CD14-positive monocyte (primary cell): ENCODE measurements at regions not wholly inside any gene's neighbourhood (a gene's known extent, or its start where the extent isn't known, plus 50 kb on each side); places are given as distances from the start of the nearest gene placed in this dataset.

Experiments used
- DNase-seq, 3 donors: peaks; one replicate each; pipeline ENCODE4 v3.0.0-alpha.2; 2011 to 2022
- H2AFZ ChIP-seq: 2 replicates; pipeline ENCODE4 v1.6.0; 2012; ENCODE audit warnings: mild to moderate bottlenecking, low read depth, low read length, inconsistent platforms; ENCODE audit not compliant: insufficient read depth, poor library complexity, severe bottlenecking
- H3K27ac ChIP-seq, 2 donors: 1 replicate in 1 of 2; 2 replicates in 1 of 2; pipeline ENCODE4 v1.5.1; 2012 to 2013; ENCODE audit warnings: low read length in 2 of 2, control low read depth in 1 of 2, inconsistent platforms in 1 of 2, low read depth in 1 of 2, mild to moderate bottlenecking in 1 of 2
- H3K27me3 ChIP-seq, 2 donors: one replicate each; pipeline versions ENCODE4 v1.6.0 to v1.6.1; 2011 to 2013; ENCODE audit warnings: low read length in 2 of 2; ENCODE audit not compliant: control insufficient read depth in 2 of 2, insufficient read depth in 2 of 2
- H3K36me3 ChIP-seq, 2 donors: replicated peaks in 1 of 2; 1 replicate in 1 of 2; 2 replicates in 1 of 2; pipeline versions ENCODE4 v1.5.1 to v1.6.1; 2012 to 2013; ENCODE audit warnings: low read length in 2 of 2, control low read depth in 1 of 2, inconsistent platforms in 1 of 2, mild to moderate bottlenecking in 1 of 2; ENCODE audit not compliant: insufficient read depth in 2 of 2, control insufficient read depth in 1 of 2
- H3K4me1 ChIP-seq, 2 donors: 1 replicate in 1 of 2; 2 replicates in 1 of 2; pipeline versions ENCODE4 v1.5.1 to v1.6.1; 2012 to 2013; ENCODE audit warnings: low read length in 2 of 2, control low read depth in 1 of 2, inconsistent platforms in 1 of 2, mild to moderate bottlenecking in 1 of 2, moderate library complexity in 1 of 2; ENCODE audit not compliant: insufficient read depth in 2 of 2, control insufficient read depth in 1 of 2
- H3K4me2 ChIP-seq: replicated peaks from 2 replicates; pipeline ENCODE3; 2012; ENCODE audit warnings: low read length, moderate library complexity, mild to moderate bottlenecking; ENCODE audit not compliant: poor library complexity, severe bottlenecking; ENCODE audit errors: extremely low read depth
- H3K4me3 ChIP-seq, 3 experiments: fragments of 200-600 bp in 1 of 3; sonication (generic) in 1 of 3; replicated peaks in 1 of 3; 1 replicate in 2 of 3; 2 replicates in 1 of 3; pipeline ENCODE4 v1.5.1; 2011 to 2013; ENCODE audit warnings: low read length in 3 of 3, mild to moderate bottlenecking in 3 of 3, control low read depth in 2 of 3, low read depth in 2 of 3, inconsistent platforms in 1 of 3, moderate library complexity in 1 of 3
- H3K79me2 ChIP-seq: 2 replicates; pipeline ENCODE4 v1.6.0; 2012; ENCODE audit warnings: mild to moderate bottlenecking, control low read depth, inconsistent platforms, low read length, moderate library complexity; ENCODE audit not compliant: insufficient read depth
- H3K9ac ChIP-seq: 2 replicates; pipeline ENCODE4 v1.6.0; 2017; ENCODE audit warnings: low read length, mild to moderate bottlenecking; ENCODE audit not compliant: insufficient read depth, poor library complexity, severe bottlenecking
- H3K9me3 ChIP-seq, 2 donors: replicated peaks in 1 of 2; 1 replicate in 1 of 2; 2 replicates in 1 of 2; pipeline versions ENCODE4 v1.5.1 to v1.6.1; 2012 to 2013; ENCODE audit warnings: low read length in 2 of 2, control low read depth in 1 of 2; ENCODE audit not compliant: control insufficient read depth in 1 of 2, insufficient read depth in 1 of 2
- H4K20me1 ChIP-seq: 2 replicates; pipeline ENCODE4 v1.6.0; 2012; ENCODE audit warnings: mild to moderate bottlenecking, low read length, control low read depth, moderate library complexity; ENCODE audit not compliant: insufficient read depth
- H3K27ac Mint-ChIP-seq, 7 donors: one replicate each; pipeline ENCODE4 v1.8.0; 2020; ENCODE audit warnings: mild to moderate bottlenecking in 7 of 7, mixed read lengths in 7 of 7, moderate library complexity in 6 of 7, inconsistent platforms in 2 of 7
- H3K27me3 Mint-ChIP-seq, 3 donors: one replicate each; pipeline ENCODE4 v1.8.0; 2021 to 2022; ENCODE audit warnings: low read depth in 3 of 3, mild to moderate bottlenecking in 3 of 3, mixed read lengths in 3 of 3, moderate library complexity in 3 of 3, inconsistent platforms in 1 of 3
- H3K36me3 Mint-ChIP-seq, 2 donors: one replicate each; pipeline ENCODE4 v1.8.0; 2020; ENCODE audit warnings: mixed read lengths in 2 of 2, inconsistent platforms in 1 of 2, mild to moderate bottlenecking in 1 of 2
- H3K4me1 Mint-ChIP-seq: one replicate; pipeline ENCODE4 v1.8.0; 2020; ENCODE audit warnings: mild to moderate bottlenecking, mixed read lengths
- H3K4me3 Mint-ChIP-seq, 2 donors: one replicate each; pipeline ENCODE4 v1.8.0; 2020; ENCODE audit warnings: mild to moderate bottlenecking in 2 of 2, mixed read lengths in 2 of 2, moderate library complexity in 1 of 2
- H3K9me3 Mint-ChIP-seq, 7 donors: one replicate each; pipeline ENCODE4 v1.8.0; 2020 to 2022; ENCODE audit warnings: mixed read lengths in 7 of 7, mild to moderate bottlenecking in 6 of 7, moderate library complexity in 6 of 7, inconsistent platforms in 2 of 7
- WGBS: methylation state at CpG from one replicate; pipeline ENCODE4 v1.1.5; 2013; ENCODE audit warnings: missing lambda C conversion rate; ENCODE audit not compliant: insufficient coverage; 5-methylcytosine and 5-hydroxymethylcytosine counted together
- intact Hi-C, 2 donors: fragments of 100-400 bp; cut with micrococcal nuclease; formaldehyde crosslinking; loops; one replicate each; pipeline versions ENCODE4 v1.15.0 to v1.15.1; 2023
- TF ChIP-seq, protein P1 (sequence below): fragments of 200-600 bp; IDR thresholded peaks from one replicate; pipeline ENCODE4 v1.8.0; 2022; ENCODE audit warnings: antibody characterized with exemption, mild to moderate bottlenecking

DNA sequence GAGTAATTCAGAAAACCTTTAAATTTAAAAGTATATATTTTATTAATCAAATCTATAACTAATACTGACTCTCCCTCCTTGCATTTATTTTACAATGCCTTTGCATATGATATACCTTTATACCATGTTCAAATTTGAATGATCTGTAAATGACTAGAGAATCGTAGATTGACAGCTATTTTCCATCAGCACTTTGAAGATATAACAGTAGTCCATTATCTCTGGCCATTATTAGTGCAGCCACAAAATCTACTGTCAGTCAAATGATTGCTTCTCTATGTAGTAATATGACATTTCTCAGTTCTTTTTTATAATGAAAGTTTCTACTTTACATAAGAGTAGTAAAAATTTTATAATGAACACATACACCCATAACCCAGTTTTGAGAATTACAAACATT, 1054.8 kb upstream of the B3GALT2 start:
- Histone ChIP-seq H3K9me3 (peaks cover 0 to 3% of the 10 kb centered on the region in 2 donors), H3K27ac (no peak overlapping the region), H3K4me2 (no peak overlapping the region), H3K9ac (no peak overlapping the region), H3K79me2 (no peaks in the 10 kb centered on the region), H3K27me3 (no peaks in the 10 kb centered on the region), H4K20me1 (no peaks in the 10 kb centered on the region), H3K4me3 (no peak overlapping the region), H3K4me1 (no peaks in the 10 kb centered on the region), H2AFZ (no peak overlapping the region), H3K36me3 (no peaks in the 10 kb centered on the region)
- no peaks in the 10 kb centered on the region for H3K4me1 Mint-ChIP-seq
- no peak overlapping the region for H3K27ac Mint-ChIP-seq
- H3K4me3 Mint-ChIP-seq, result no peak overlapping the region
- no peaks in the 10 kb centered on the region for H3K36me3 Mint-ChIP-seq
- TF ChIP-seq, protein P1, sequence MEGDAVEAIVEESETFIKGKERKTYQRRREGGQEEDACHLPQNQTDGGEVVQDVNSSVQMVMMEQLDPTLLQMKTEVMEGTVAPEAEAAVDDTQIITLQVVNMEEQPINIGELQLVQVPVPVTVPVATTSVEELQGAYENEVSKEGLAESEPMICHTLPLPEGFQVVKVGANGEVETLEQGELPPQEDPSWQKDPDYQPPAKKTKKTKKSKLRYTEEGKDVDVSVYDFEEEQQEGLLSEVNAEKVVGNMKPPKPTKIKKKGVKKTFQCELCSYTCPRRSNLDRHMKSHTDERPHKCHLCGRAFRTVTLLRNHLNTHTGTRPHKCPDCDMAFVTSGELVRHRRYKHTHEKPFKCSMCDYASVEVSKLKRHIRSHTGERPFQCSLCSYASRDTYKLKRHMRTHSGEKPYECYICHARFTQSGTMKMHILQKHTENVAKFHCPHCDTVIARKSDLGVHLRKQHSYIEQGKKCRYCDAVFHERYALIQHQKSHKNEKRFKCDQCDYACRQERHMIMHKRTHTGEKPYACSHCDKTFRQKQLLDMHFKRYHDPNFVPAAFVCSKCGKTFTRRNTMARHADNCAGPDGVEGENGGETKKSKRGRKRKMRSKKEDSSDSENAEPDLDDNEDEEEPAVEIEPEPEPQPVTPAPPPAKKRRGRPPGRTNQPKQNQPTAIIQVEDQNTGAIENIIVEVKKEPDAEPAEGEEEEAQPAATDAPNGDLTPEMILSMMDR, result no peak
- H3K9me3 Mint-ChIP-seq, result peaks cover 0 to 3% (median 0%) of the 10 kb centered on the region in 7 donors
- WGBS, result no CpG with 5 or more reads among the region's 1 CpG
- no peak for DNase-seq
- no peaks in the 10 kb centered on the region for H3K27me3 Mint-ChIP-seq
- intact Hi-C loops, result no loop called here

- no peaks in the 10 kb centered on the region for H3K79me2 ChIP-seq
- TF ChIP-seq, protein P1, result no peak
- no peaks in the 10 kb centered on the region for H3K4me1 ChIP-seq
- no peak for DNase-seq
- H3K27me3 Mint-ChIP-seq, result no peaks in the 10 kb centered on the region
- no peak overlapping the region for H3K4me3 ChIP-seq
- H3K4me2 ChIP-seq, result no peak overlapping the region
- H3K27me3 ChIP-seq, result no peaks in the 10 kb centered on the region
- no peaks in the 10 kb centered on the region for H3K4me1 Mint-ChIP-seq
- no peak overlapping the region for H3K27ac ChIP-seq
- H2AFZ ChIP-seq, result no peak overlapping the region
- H3K9me3 Mint-ChIP-seq, result peaks cover 0 to 10% (median 5%) of the 10 kb centered on the region in 7 donors
- no peak overlapping the region for H3K9ac ChIP-seq
- 71% methylated on average over 1 of the region's 2 CpGs for WGBS
- H3K4me3 Mint-ChIP-seq, result no peak overlapping the region
- H3K36me3 ChIP-seq, result no peaks in the 10 kb centered on the region
- no peaks in the 10 kb centered on the region for H4K20me1 ChIP-seq
- peaks cover 0 to 13% of the 10 kb centered on the region in 2 donors for H3K9me3 ChIP-seq
- intact Hi-C loops, result no loop called here
- H3K36me3 Mint-ChIP-seq, result no peaks in the 10 kb centered on the region
- no peak overlapping the region for H3K27ac Mint-ChIP-seq
Observed at GRCh38 chr1:194233069-194233468, 1046.7 kb upstream of the B3GALT2 start.
